Left renal cortex interstitium (tissue), 4 donors: ENCODE measurements at regions not wholly inside any gene's neighbourhood (a gene's known extent, or its start where the extent isn't known, plus 50 kb on each side); places are given as distances from the start of the nearest gene placed in this dataset.
"Not testable (repeated sequence)": the region's sequence is repeated elsewhere in the genome, so short reads cannot be mapped to it uniquely, and the experiment has no call there.

Experiments used
- DNase-seq, 4 donors: peaks; one replicate each; pipeline ENCODE4 v3.0.0-alpha.2; 2013; ENCODE audit warnings: low read depth in 4 of 4, low spot score in 2 of 4, missing footprints in 1 of 4

GRCh38 chr11:49442669-49443068, 234.3 kb upstream of the FOLH1 start:
- no peak for DNase-seq

GRCh38 chr11:49439901-49440300, 231.5 kb upstream of the FOLH1 start:
- not testable (repeated sequence) for DNase-seq

GRCh38 chr11:49434308-49434707, 225.9 kb upstream of the FOLH1 start:
- DNase-seq, result not testable (repeated sequence)

- no peak for DNase-seq
Observed at GRCh38 chr11:49432242-49432848, 223.9 kb upstream of the FOLH1 start.

- no peak for DNase-seq
Observed at GRCh38 chr11:49424136-49424535, 215.7 kb upstream of the FOLH1 start.

- DNase-seq, result not testable (repeated sequence)
Observed at GRCh38 chr11:49418877-49419276, 210.5 kb upstream of the FOLH1 start.

GRCh38 chr11:49405743-49406142, 197.3 kb upstream of the FOLH1 start:
- no peak for DNase-seq

- not testable (repeated sequence) for DNase-seq
Observed at GRCh38 chr11:49395789-49396188, 187.4 kb upstream of the FOLH1 start.

- DNase-seq, result not testable (repeated sequence)
Observed at GRCh38 chr11:49390362-49390761, 182.0 kb upstream of the FOLH1 start.

GRCh38 chr11:49389149-49389548, 180.7 kb upstream of the FOLH1 start:
- DNase-seq, result not testable (repeated sequence)

- not testable (repeated sequence) for DNase-seq
Observed at GRCh38 chr11:49384371-49384770, 176.0 kb upstream of the FOLH1 start.

GRCh38 chr11:49377978-49378377, 169.6 kb upstream of the FOLH1 start:
- DNase-seq, result no peak

- DNase-seq, result not testable (repeated sequence)
Observed at GRCh38 chr11:49373866-49374265, 165.5 kb upstream of the FOLH1 start.

GRCh38 chr11:49373385-49373784, 165.0 kb upstream of the FOLH1 start:
- not testable (repeated sequence) for DNase-seq

GRCh38 chr11:49372137-49372536, 163.7 kb upstream of the FOLH1 start:
- not testable (repeated sequence) for DNase-seq

- DNase-seq, result not testable (repeated sequence)
Observed at GRCh38 chr11:49368556-49368955, 160.2 kb upstream of the FOLH1 start.

- DNase-seq, result not testable (repeated sequence)
Observed at GRCh38 chr11:49365375-49365774, 157.0 kb upstream of the FOLH1 start.

GRCh38 chr11:49362994-49363393, 154.6 kb upstream of the FOLH1 start:
- DNase-seq, result not testable (repeated sequence)

GRCh38 chr11:49354536-49354935, 146.1 kb upstream of the FOLH1 start:
- not testable (repeated sequence) for DNase-seq

- DNase-seq, result not testable (repeated sequence)
Observed at GRCh38 chr11:49352868-49353267, 144.5 kb upstream of the FOLH1 start.

GRCh38 chr11:49346627-49347026, 138.2 kb upstream of the FOLH1 start:
- not testable (repeated sequence) for DNase-seq

- DNase-seq, result not testable (repeated sequence)
Observed at GRCh38 chr11:49328485-49329186, 120.2 kb upstream of the FOLH1 start.
